Neuronal stem cell (in vitro differentiated cells): ENCODE measurements at regions not wholly inside any gene's neighbourhood (a gene's known extent, or its start where the extent isn't known, plus 50 kb on each side); places are given as distances from the start of the nearest gene placed in this dataset.

Experiments used
- DNase-seq: peaks from one replicate; pipeline ENCODE4 v3.0.0-alpha.2; 2013; ENCODE audit warnings: low spot score
- H2AFZ ChIP-seq: one replicate; pipeline ENCODE4 v1.6.1; 2013; ENCODE audit warnings: mild to moderate bottlenecking, low read length, inconsistent platforms
- H2AK5ac ChIP-seq: 2 replicates; pipeline ENCODE4 v1.6.1; 2013; ENCODE audit warnings: low read depth, mild to moderate bottlenecking, inconsistent platforms, low read length, moderate library complexity, mixed read lengths
- H2BK120ac ChIP-seq: 2 replicates; pipeline ENCODE4 v1.6.1; 2013; ENCODE audit warnings: low read depth, mild to moderate bottlenecking, inconsistent platforms, low read length, moderate library complexity, mixed read lengths
- H2BK12ac ChIP-seq: one replicate; pipeline ENCODE4 v1.6.1; 2013; ENCODE audit warnings: low read length, inconsistent platforms
- H2BK15ac ChIP-seq: 2 replicates; pipeline ENCODE4 v1.6.1; 2013; ENCODE audit warnings: mild to moderate bottlenecking, low read length, inconsistent platforms, mixed read lengths
- H2BK5ac ChIP-seq: one replicate; pipeline ENCODE4 v1.6.1; 2013; ENCODE audit warnings: inconsistent platforms, mild to moderate bottlenecking, low read length, moderate library complexity
- H3K14ac ChIP-seq: one replicate; pipeline ENCODE4 v1.6.1; 2013; ENCODE audit warnings: low read length, inconsistent platforms
- H3K18ac ChIP-seq: 2 replicates; pipeline ENCODE4 v1.6.1; 2013; ENCODE audit warnings: low read length, inconsistent platforms
- H3K23ac ChIP-seq: 2 replicates; pipeline ENCODE4 v1.6.1; 2013; ENCODE audit warnings: low read depth, mild to moderate bottlenecking, mixed read lengths, low read length, inconsistent platforms; ENCODE audit not compliant: poor library complexity
- H3K27ac ChIP-seq: replicated peaks from 3 replicates; pipeline ENCODE4 v1.5.1; 2013; ENCODE audit warnings: low read length, inconsistent platforms
- H3K27me3 ChIP-seq, 3 experiments: 2 replicates each; pipeline ENCODE4 v1.6.1; 2013; ENCODE audit warnings: low read length in 3 of 3, mild to moderate bottlenecking in 2 of 3, inconsistent platforms in 1 of 3, low read depth in 1 of 3, mixed read lengths in 1 of 3, moderate library complexity in 1 of 3; ENCODE audit not compliant: control insufficient read depth in 3 of 3, insufficient read depth in 3 of 3
- H3K36me3 ChIP-seq, 2 donors: replicated peaks in 1 of 2; 2 replicates each; pipeline ENCODE4 v1.6.1; 2013; ENCODE audit warnings: low read length in 2 of 2; ENCODE audit not compliant: control insufficient read depth in 2 of 2, insufficient read depth in 2 of 2
- H3K4ac ChIP-seq: 2 replicates; pipeline ENCODE4 v1.6.1; 2013; ENCODE audit warnings: inconsistent platforms, mild to moderate bottlenecking, low read length, moderate library complexity
- H3K4me1 ChIP-seq, 2 donors: 1 replicate in 1 of 2; 2 replicates in 1 of 2; pipeline ENCODE4 v1.6.1; 2013; ENCODE audit warnings: low read length in 2 of 2, low read depth in 1 of 2; ENCODE audit not compliant: control insufficient read depth in 2 of 2, insufficient read depth in 1 of 2
- H3K4me2 ChIP-seq: one replicate; pipeline ENCODE4 v1.6.1; 2013; ENCODE audit warnings: mild to moderate bottlenecking, low read length, inconsistent platforms; ENCODE audit not compliant: insufficient read depth, poor library complexity, severe bottlenecking
- H3K4me3 ChIP-seq, 2 donors: 2 replicates each; pipeline ENCODE4 v1.5.1; 2013; ENCODE audit warnings: low read length in 2 of 2, mild to moderate bottlenecking in 2 of 2, inconsistent platforms in 1 of 2, moderate library complexity in 1 of 2
- H3K79me1 ChIP-seq: one replicate; pipeline ENCODE4 v1.6.1; 2013; ENCODE audit warnings: low read depth, mild to moderate bottlenecking, inconsistent platforms, low read length, moderate library complexity
- H3K9ac ChIP-seq: one replicate; pipeline ENCODE4 v1.6.1; 2013; ENCODE audit warnings: mild to moderate bottlenecking, low read depth, low read length, inconsistent platforms; ENCODE audit not compliant: poor library complexity
- H3K9me3 ChIP-seq, 2 donors: replicated peaks in 1 of 2; 2 replicates each; pipeline versions ENCODE3 to v1.6.1; 2013; ENCODE audit warnings: low read length in 2 of 2, mild to moderate bottlenecking in 2 of 2, inconsistent platforms in 1 of 2, low read depth in 1 of 2, mixed read lengths in 1 of 2, moderate library complexity in 1 of 2; ENCODE audit not compliant: control insufficient read depth in 2 of 2, insufficient read depth in 1 of 2
- H4K8ac ChIP-seq: one replicate; pipeline ENCODE4 v1.6.1; 2013; ENCODE audit warnings: low read depth, mild to moderate bottlenecking, inconsistent platforms, low read length, moderate library complexity
- H4K91ac ChIP-seq: one replicate; pipeline ENCODE4 v1.6.1; 2013; ENCODE audit warnings: low read length, low read depth, mild to moderate bottlenecking, inconsistent platforms; ENCODE audit not compliant: poor library complexity
- WGBS, 2 donors: extraction: QIAGEN DNeasy Blood & Tissue Kit; methylation state at CpG; one replicate each; pipeline ENCODE4 v1.1.7; 2013; ENCODE audit warnings: missing lambda C conversion rate in 2 of 2, mixed read lengths in 1 of 2; ENCODE audit not compliant: insufficient read length in 2 of 2, insufficient replicate concordance in 1 of 2; ENCODE audit errors: extremely low coverage in 2 of 2; 5-methylcytosine and 5-hydroxymethylcytosine counted together

GRCh38 chr5:8340739-8341344 is 471.9 kb downstream of the MTRR start:
- no peaks in the 10 kb centered on the region for H3K36me3 ChIP-seq
- H4K91ac ChIP-seq: no peak overlapping the region
- H3K4me2 ChIP-seq: no peak overlapping the region
- no peak for DNase-seq
- no peaks in the 10 kb centered on the region for H3K9me3 ChIP-seq
- WGBS, 2 donors: no CpG with 5 or more reads among the region's 1 CpG
- H2AK5ac ChIP-seq: no peak overlapping the region
- no peaks in the 10 kb centered on the region for H3K4me1 ChIP-seq
- no peak overlapping the region for H2BK12ac ChIP-seq
- no peak overlapping the region for H3K14ac ChIP-seq
- no peak overlapping the region for H2BK5ac ChIP-seq
- no peaks in the 10 kb centered on the region for H3K79me1 ChIP-seq
- H2BK120ac ChIP-seq: no peak overlapping the region
- no peak overlapping the region for H3K18ac ChIP-seq
- H3K23ac ChIP-seq: no peak overlapping the region
- no peak overlapping the region for H4K8ac ChIP-seq
- H2AFZ ChIP-seq: no peak overlapping the region
- H3K27ac ChIP-seq: no peak overlapping the region
- H3K4ac ChIP-seq: no peak overlapping the region
- H2BK15ac ChIP-seq: no peak overlapping the region
- H3K4me3 ChIP-seq: no peak overlapping the region
- H3K9ac ChIP-seq: no peak overlapping the region
- H3K27me3 ChIP-seq: no peaks in the 10 kb centered on the region

GRCh38 chr5:8341406-8341805 is 472.5 kb downstream of the MTRR start:
- Histone ChIP-seq H2BK120ac (no peak overlapping the region), H3K18ac (no peak overlapping the region), H4K91ac (no peak overlapping the region), H4K8ac (no peak overlapping the region), H3K4me2 (no peak overlapping the region), H2BK12ac (no peak overlapping the region), H2AFZ (no peak overlapping the region), H3K4me3 (no peak overlapping the region), H3K79me1 (no peaks in the 10 kb centered on the region), H3K36me3 (no peaks in the 10 kb centered on the region), H3K4me1 (no peaks in the 10 kb centered on the region), H2BK15ac (no peak overlapping the region), H3K9me3 (no peaks in the 10 kb centered on the region), H3K14ac (no peak overlapping the region), H3K23ac (no peak overlapping the region), H3K4ac (no peak overlapping the region), H3K27ac (no peak overlapping the region), H3K9ac (no peak overlapping the region), H2AK5ac (no peak overlapping the region), H2BK5ac (no peak overlapping the region), H3K27me3 (no peaks in the 10 kb centered on the region)
- no peak for DNase-seq
- no CpG with 5 or more reads among the region's 4 CpGs for WGBS, 2 donors

GRCh38 chr5:8347984-8348383 is 479.0 kb downstream of the MTRR start:
- WGBS, 2 donors: no CpG with 5 or more reads among the region's 1 CpG
- Histone ChIP-seq H4K91ac (no peak overlapping the region), H2BK12ac (no peak overlapping the region), H3K79me1 (no peaks in the 10 kb centered on the region), H3K18ac (no peak overlapping the region), H2BK5ac (no peak overlapping the region), H3K14ac (no peak overlapping the region), H3K9ac (no peak overlapping the region), H2BK120ac (no peak overlapping the region), H3K23ac (no peak overlapping the region), H3K27ac (no peak overlapping the region), H3K4me1 (no peaks in the 10 kb centered on the region), H3K4ac (no peak overlapping the region), H2BK15ac (no peak overlapping the region), H3K36me3 (no peaks in the 10 kb centered on the region), H2AFZ (no peak overlapping the region), H3K4me3 (no peak overlapping the region), H3K4me2 (no peak overlapping the region), H2AK5ac (no peak overlapping the region), H3K27me3 (no peaks in the 10 kb centered on the region), H4K8ac (no peak overlapping the region), H3K9me3 (no peaks in the 10 kb centered on the region)
- DNase-seq: no peak

- Histone ChIP-seq H3K4ac (no peak overlapping the region), H3K23ac (no peak overlapping the region), H2AFZ (no peak overlapping the region), H3K27ac (no peak overlapping the region), H2AK5ac (no peak overlapping the region), H2BK12ac (no peak overlapping the region), H2BK15ac (no peak overlapping the region), H3K4me1 (no peaks in the 10 kb centered on the region), H4K91ac (no peak overlapping the region), H3K4me3 (no peak overlapping the region), H3K18ac (no peak overlapping the region), H3K79me1 (no peaks in the 10 kb centered on the region), H2BK120ac (no peak overlapping the region), H4K8ac (no peak overlapping the region), H3K36me3 (no peaks in the 10 kb centered on the region), H3K4me2 (no peak overlapping the region), H2BK5ac (no peak overlapping the region), H3K9ac (no peak overlapping the region), H3K27me3 (no peaks in the 10 kb centered on the region), H3K9me3 (no peaks in the 10 kb centered on the region), H3K14ac (no peak overlapping the region)
- no peak for DNase-seq
- WGBS, 2 donors: no CpG with 5 or more reads among the region's 1 CpG
Measured at GRCh38 chr5:8349855-8350254, 480.9 kb downstream of the MTRR start.
